K562 (cell line): ENCODE measurements at regions not wholly inside any gene's neighbourhood (a gene's known extent, or its start where the extent isn't known, plus 50 kb on each side); places are given as distances from the start of the nearest gene placed in this dataset.
A peak's percentile ranks its signal among the peaks of the same experiment; 100 is the strongest.

Experiments used
- ATAC-seq: fragments of 200-7000 bp; cut with Tn5 transposase; 3 replicates; pipeline ENCODE4 v1.9.1; 2020; ENCODE audit warnings: moderate library complexity
- BruUV-seq: library from RNA; stranded (reverse); fragments of 400-500 nt; replicated peaks from 2 replicates; lab custom pipeline; 2021; lab: Mats Ljungman, UMichigan
- CTCF ChIA-PET: fragments of 300-600 bp; formaldehyde crosslinking; extraction: SDS; loops from one replicate; lab custom pipeline; 2021; ENCODE audit warnings: low intra/inter-chr PET ratio; lab: Yijun Ruan, JAX
- POLR2A ChIA-PET: fragments of 300-600, 350-650 bp; sonication (Branson Sonifier 250); formaldehyde crosslinking; extraction: SDS; loops from one replicate; lab custom pipeline; 2021; ENCODE audit warnings: antibody characterized with exemption, inconsistent platforms; lab: Yijun Ruan, JAX
- DNase-seq, 4 experiments: peaks; one replicate each; pipeline versions ENCODE4 v3.0.0 to v3.0.0-alpha.2; 2011 to 2018; ENCODE audit warnings: low spot score in 3 of 4, mixed read lengths in 3 of 4; ENCODE audit errors: extremely low read depth in 1 of 4
- FAIRE-seq: peaks from 2 replicates; lab custom pipeline; 2011; peaks lifted over from hg19 to GRCh38; lab: Jason Lieb, UNC
- H2AFZ ChIP-seq: 2 replicates; pipeline ENCODE4 v1.6.0; 2011; ENCODE audit warnings: low read depth, low read length, control low read depth, inconsistent platforms
- H3K27ac ChIP-seq: fragments of 200-600 bp; 3 replicates; pipeline ENCODE4 v1.8.0; 2011; ENCODE audit warnings: low read depth, mild to moderate bottlenecking, control low read depth, inconsistent platforms, low read length, moderate library complexity, mixed read lengths; ENCODE audit errors: extremely low read depth
- H3K27me3 ChIP-seq, 2 experiments: fragments of 300-600 bp in 1 of 2; 2 replicates in 1 of 2; 3 replicates in 1 of 2; pipeline versions ENCODE4 v1.6.0 to v1.8.0; 2011; ENCODE audit warnings: inconsistent platforms in 2 of 2, low read length in 2 of 2, mild to moderate bottlenecking in 1 of 2, mixed read lengths in 1 of 2, moderate library complexity in 1 of 2; ENCODE audit not compliant: control insufficient read depth in 2 of 2, insufficient read depth in 2 of 2
- H3K36me3 ChIP-seq: fragments of 300-600 bp; 3 replicates; pipeline ENCODE4 v1.8.0; 2011; ENCODE audit warnings: mild to moderate bottlenecking, low read length, inconsistent platforms; ENCODE audit not compliant: control insufficient read depth, insufficient read depth
- H3K4me1 ChIP-seq, 2 experiments: fragments of 200-600 bp in 1 of 2; replicated peaks in 1 of 2; 2 replicates in 1 of 2; 3 replicates in 1 of 2; pipeline versions ENCODE4 v1.5.1 to v1.8.0; 2011; ENCODE audit warnings: inconsistent platforms in 2 of 2, low read length in 2 of 2, mild to moderate bottlenecking in 1 of 2, mixed read lengths in 1 of 2, moderate library complexity in 1 of 2; ENCODE audit not compliant: control insufficient read depth in 2 of 2, insufficient read depth in 2 of 2
- H3K4me2 ChIP-seq: 2 replicates; pipeline ENCODE4 v1.6.1; 2011; ENCODE audit warnings: low read length, control low read depth, inconsistent platforms, mixed read lengths; ENCODE audit not compliant: insufficient read depth
- H3K4me3 ChIP-seq: fragments of 200-600 bp; sonication (generic), shearing (Covaris generic); 2 replicates; pipeline ENCODE4 v1.5.1; 2016; ENCODE audit warnings: control low read depth, inconsistent platforms
- H3K79me2 ChIP-seq: fragments of 200-600 bp; 3 replicates; pipeline ENCODE4 v1.8.0; 2011; ENCODE audit warnings: low read length, inconsistent platforms; ENCODE audit not compliant: control insufficient read depth, insufficient read depth
- H3K9ac ChIP-seq, 2 experiments: 2 replicates each; pipeline versions ENCODE4 v1.6.0 to v1.6.1; 2011; ENCODE audit warnings: low read depth in 2 of 2, low read length in 2 of 2, control low read depth in 1 of 2, inconsistent platforms in 1 of 2, mild to moderate bottlenecking in 1 of 2, mixed read lengths in 1 of 2; ENCODE audit not compliant: insufficient read depth in 1 of 2
- H3K9me1 ChIP-seq: one replicate; pipeline ENCODE4 v1.6.0; 2011; ENCODE audit warnings: inconsistent platforms, mild to moderate bottlenecking, low read length, moderate library complexity; ENCODE audit not compliant: control insufficient read depth, insufficient read depth
- H3K9me3 ChIP-seq: replicated peaks from 2 replicates; pipeline ENCODE4 v1.5.1; 2011; ENCODE audit warnings: low read depth, low read length, inconsistent platforms; ENCODE audit not compliant: control insufficient read depth, insufficient read depth
- H4K20me1 ChIP-seq: replicated peaks from 2 replicates; pipeline ENCODE4 v1.6.1; 2011; ENCODE audit warnings: low read length, inconsistent platforms, mixed read lengths; ENCODE audit not compliant: control insufficient read depth, insufficient read depth
- CEBPB ChIP-seq: fragments of 450-650 bp; IDR thresholded peaks from 2 replicates; pipeline ENCODE4 v1.6.1; 2016; ENCODE audit warnings: missing genetic modification characterization, missing compliant biosample characterization
- CEBPG ChIP-seq, 3 experiments: fragments of 200-800 bp in 1 of 3; sonication (Bioruptor generic) in 1 of 3; sonication (generic) in 1 of 3; formaldehyde crosslinking in 1 of 3; IDR thresholded peaks in 2 of 3; conservative IDR thresholded peaks in 1 of 3; 2 replicates each; pipeline versions ENCODE4 v1.6.1 to v1.8.0; 2016 to 2022; ENCODE audit warnings: missing compliant biosample characterization in 2 of 3, missing genetic modification characterization in 2 of 3, mild to moderate bottlenecking in 1 of 3, missing genetic modification reagents in 1 of 3
- FOXK2 ChIP-seq, 2 experiments: fragments of 450-650 bp; IDR thresholded peaks in 1 of 2; conservative IDR thresholded peaks in 1 of 2; 2 replicates each; pipeline ENCODE4 v1.6.1; 2016; ENCODE audit warnings: low read depth in 2 of 2, mild to moderate bottlenecking in 1 of 2
- MITF ChIP-seq: IDR thresholded peaks from 2 replicates; pipeline ENCODE4 v1.6.1; 2014; ENCODE audit warnings: antibody characterized with exemption
- SMAD1 ChIP-seq: fragments of 150-350 bp; IDR thresholded peaks from 2 replicates; pipeline ENCODE4 v1.6.1; 2014; ENCODE audit warnings: low read length, low read depth; ENCODE audit not compliant: partially characterized antibody
- SNRNP70 ChIP-seq: fragments of 200-400 bp; formaldehyde crosslinking; optimal IDR thresholded peaks from 2 replicates; pipeline ENCODE3; 2017; ENCODE audit warnings: low read depth, low read length
- YY1 ChIP-seq, 3 experiments: IDR thresholded peaks; 2 replicates each; pipeline ENCODE4 v1.6.1; 2011; ENCODE audit warnings: low read length in 2 of 3, mild to moderate bottlenecking in 2 of 3, moderate library complexity in 2 of 3, borderline replicate concordance in 1 of 3, control low read depth in 1 of 3, low read depth in 1 of 3; ENCODE audit not compliant: insufficient read depth in 3 of 3, insufficient replicate concordance in 2 of 3, control insufficient read depth in 1 of 3, insufficient read length in 1 of 3; ENCODE audit errors: extremely low read depth in 1 of 3
- ZFP30 ChIP-seq: fragments of 250-450 bp; sonication (Bioruptor Pico); IDR thresholded peaks from 2 replicates; pipeline ENCODE4 v1.8.0; 2022; ENCODE audit warnings: moderate library complexity, mild to moderate bottlenecking, inconsistent platforms, borderline replicate concordance
- WGBS: fragments of 100-300 bp; shearing (Covaris generic); methylation state at CpG from one replicate; pipeline ENCODE4 v1.1.6; 2016; ENCODE audit warnings: low coverage, mixed read lengths; ENCODE audit not compliant: insufficient coverage; ENCODE audit errors: missing lambda C conversion rate; 5-methylcytosine and 5-hydroxymethylcytosine counted together
- in situ Hi-C: fragments of 300-500 bp; cut with MboI; formaldehyde crosslinking; loops from 4 replicates; pipeline ENCODE4 v1.15.0; 2018; ENCODE audit warnings: inconsistent platforms, mixed read lengths
- intact Hi-C: fragments of 100-400 bp; cut with micrococcal nuclease; formaldehyde crosslinking; loops from 2 replicates; pipeline ENCODE4 v1.14.2; 2022
- TF ChIP-seq, protein P1 (sequence below): sonication (generic); formaldehyde crosslinking; IDR thresholded peaks from 2 replicates; pipeline ENCODE4 v1.8.1; 2022; ENCODE audit warnings: missing genetic modification reagents

- H2AFZ ChIP-seq, result no peak overlapping the region
- ATAC-seq (no peak), DNase-seq (no peak), FAIRE-seq (no peak)
- no peaks in the 10 kb centered on the region for H3K9me3 ChIP-seq
- ChIA-PET CTCF (no interaction called here), POLR2A (no interaction called here)
- in situ Hi-C loops (no loop called here), intact Hi-C loops (no loop called here)
- no peak overlapping the region for H3K9ac ChIP-seq
- H3K27me3 ChIP-seq, result no peaks in the 10 kb centered on the region
- H3K79me2 ChIP-seq, result no peaks in the 10 kb centered on the region
- H3K4me3 ChIP-seq, result no peak overlapping the region
- TF ChIP-seq CEBPG (CRISPR knock-in tag; IDR thresholded peaks at IDR 0.05), result no peak
- peak in 1 of 2 experiments; percentile 68; a peak in 3 of 4 replicates for TF ChIP-seq CEBPG (tag; conservative IDR thresholded peaks at IDR 0.05 in 1 of 2, IDR thresholded peaks at IDR 0.05 in 1 of 2)
- TF ChIP-seq SMAD1, result no peak
- peak; percentile 63 for TF ChIP-seq CEBPB (tag)
- H3K4me2 ChIP-seq, result no peak overlapping the region
- no TSS peak for BruUV-seq
- H3K9me1 ChIP-seq, result no peaks in the 10 kb centered on the region
- H3K27ac ChIP-seq, result no peak overlapping the region
- no peaks in the 10 kb centered on the region for H4K20me1 ChIP-seq
- 0% methylated on average over 1 of the region's 1 CpG for WGBS
- H3K4me1 ChIP-seq, result no peaks in the 10 kb centered on the region
- H3K36me3 ChIP-seq, result no peaks in the 10 kb centered on the region
Observed at GRCh38 chr5:107773479-107773878, 102.7 kb upstream of the EFNA5 start.

DNA sequence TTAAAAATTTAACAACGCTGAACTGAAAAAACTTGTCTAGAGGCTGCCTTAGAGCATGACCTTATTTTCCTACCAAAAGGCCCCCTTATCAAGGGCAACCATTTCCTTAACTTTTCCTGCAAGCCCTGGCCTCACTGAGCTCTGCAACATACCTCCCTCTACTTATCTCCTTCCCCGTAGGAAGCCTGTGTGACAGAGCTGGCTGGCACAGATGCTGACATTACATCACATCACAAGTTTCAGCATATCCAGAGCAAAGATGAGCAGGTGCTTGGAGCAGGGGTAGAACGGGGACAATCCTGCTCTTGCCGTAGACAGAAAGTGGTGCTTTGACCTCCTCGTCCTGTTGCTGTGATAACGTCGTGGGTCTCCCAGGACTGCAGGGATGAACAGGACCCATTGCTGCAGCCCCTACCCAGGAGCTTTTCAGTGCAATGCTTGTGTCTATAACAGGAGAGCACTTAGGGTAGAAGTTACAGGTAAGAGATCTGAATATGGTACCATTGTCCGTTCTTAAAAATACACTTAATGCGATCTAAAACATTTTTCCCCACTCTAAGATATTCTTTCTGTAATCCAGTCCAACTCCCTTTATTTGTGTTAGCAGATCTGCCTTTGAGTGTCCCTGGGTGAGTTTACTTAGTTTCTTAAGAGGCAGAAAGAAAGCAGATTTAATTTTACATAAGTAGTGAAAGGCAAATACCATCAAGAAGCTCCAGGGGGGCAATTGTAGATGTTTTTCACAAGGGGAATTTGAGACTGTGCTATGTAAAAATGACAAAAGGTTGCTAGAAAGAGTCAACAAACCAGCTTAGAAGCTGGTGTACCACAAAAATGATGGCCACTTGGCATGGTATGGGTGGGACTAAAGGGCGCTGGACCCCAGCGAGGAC is 101.9 kb upstream of the EFNA5 start:
- CTCF ChIA-PET, result no interaction called here
- DNase-seq, result no peak
- H3K9ac ChIP-seq, result no peak overlapping the region
- WGBS, result 0% methylated on average over 11 of the region's 11 CpGs
- no peak overlapping the region for H3K27ac ChIP-seq
- H3K9me1 ChIP-seq, result no peaks in the 10 kb centered on the region
- H3K27me3 ChIP-seq, result no peaks in the 10 kb centered on the region
- no peak overlapping the region for H2AFZ ChIP-seq
- no peaks in the 10 kb centered on the region for H4K20me1 ChIP-seq
- H3K4me2 ChIP-seq, result no peak overlapping the region
- BruUV-seq, result no TSS peak
- H3K9me3 ChIP-seq, result no peaks in the 10 kb centered on the region
- no peak overlapping the region for H3K4me3 ChIP-seq
- in situ Hi-C loops, result no loop called here
- intact Hi-C loops, result no loop called here
- no peaks in the 10 kb centered on the region for H3K36me3 ChIP-seq
- POLR2A ChIA-PET, result no interaction called here
- H3K4me1 ChIP-seq, result no peaks in the 10 kb centered on the region
- FAIRE-seq, result no peak
- ATAC-seq, result no peak
- no peaks in the 10 kb centered on the region for H3K79me2 ChIP-seq
- TF ChIP-seq YY1 (IDR thresholded peaks at IDR 0.05; ENCODE audit: borderline replicate concordance in 1 of 3, control insufficient read depth in 1 of 3, extremely low read depth in 1 of 3, insufficient read depth in 3 of 3, insufficient read length in 1 of 3, insufficient replicate concordance in 2 of 3, low read depth in 1 of 3, low read length in 2 of 3), result no peak
- no peak for TF ChIP-seq ZFP30 (CRISPR knock-in tag)
- TF ChIP-seq MITF, result no peak
- TF ChIP-seq SNRNP70, result no peak
- TF ChIP-seq, protein P1, sequence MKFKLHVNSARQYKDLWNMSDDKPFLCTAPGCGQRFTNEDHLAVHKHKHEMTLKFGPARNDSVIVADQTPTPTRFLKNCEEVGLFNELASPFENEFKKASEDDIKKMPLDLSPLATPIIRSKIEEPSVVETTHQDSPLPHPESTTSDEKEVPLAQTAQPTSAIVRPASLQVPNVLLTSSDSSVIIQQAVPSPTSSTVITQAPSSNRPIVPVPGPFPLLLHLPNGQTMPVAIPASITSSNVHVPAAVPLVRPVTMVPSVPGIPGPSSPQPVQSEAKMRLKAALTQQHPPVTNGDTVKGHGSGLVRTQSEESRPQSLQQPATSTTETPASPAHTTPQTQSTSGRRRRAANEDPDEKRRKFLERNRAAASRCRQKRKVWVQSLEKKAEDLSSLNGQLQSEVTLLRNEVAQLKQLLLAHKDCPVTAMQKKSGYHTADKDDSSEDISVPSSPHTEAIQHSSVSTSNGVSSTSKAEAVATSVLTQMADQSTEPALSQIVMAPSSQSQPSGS (CRISPR knock-in tag), result no peak
- TF ChIP-seq FOXK2 (conservative IDR thresholded peaks at IDR 0.05 in 1 of 2, IDR thresholded peaks at IDR 0.05 in 1 of 2; ENCODE audit: low read depth in 2 of 2), result no peak
